H1 (cell line): ENCODE measurements at regions not wholly inside any gene's neighbourhood (a gene's known extent, or its start where the extent isn't known, plus 50 kb on each side); places are given as distances from the start of the nearest gene placed in this dataset.

Source experiments
- CTCF ChIA-PET: fragments of 300-600 bp; sonication (Branson Sonifier 250); formaldehyde crosslinking; loops from one replicate; lab custom pipeline; 2021; ENCODE audit not compliant: partially characterized antibody; lab: Charles Lee
- POLR2A ChIA-PET: fragments of 300-600 bp; sonication (Branson Sonifier 250); formaldehyde crosslinking; loops from one replicate; lab custom pipeline; 2021; ENCODE audit warnings: inconsistent platforms; ENCODE audit not compliant: partially characterized antibody; lab: Charles Lee
- DNase-seq, 2 experiments: peaks; one replicate each; pipeline versions ENCODE4 v3.0.0 to v3.0.0-alpha.2; 2010 to 2022; ENCODE audit warnings: low spot score in 2 of 2, low read depth in 1 of 2, mixed read lengths in 1 of 2
- FAIRE-seq: peaks from 2 replicates; lab custom pipeline; 2011; peaks lifted over from hg19 to GRCh38; lab: Jason Lieb, UNC
- H2AFZ ChIP-seq: 2 replicates; pipeline ENCODE4 v1.8.1; 2012; ENCODE audit warnings: low read length, inconsistent platforms
- H2AK5ac ChIP-seq: 2 replicates; pipeline ENCODE4 v1.6.1; 2013; ENCODE audit warnings: low read depth, low read length
- H2BK120ac ChIP-seq: replicated peaks from 2 replicates; pipeline ENCODE3; 2013; ENCODE audit warnings: low read depth, low read length, inconsistent platforms
- H2BK12ac ChIP-seq: 2 replicates; pipeline ENCODE4 v1.6.1; 2013; ENCODE audit warnings: low read depth, low read length
- H2BK15ac ChIP-seq: 2 replicates; pipeline ENCODE4 v1.6.1; 2013; ENCODE audit warnings: low read length
- H2BK20ac ChIP-seq: 2 replicates; pipeline ENCODE4 v1.6.1; 2013; ENCODE audit warnings: low read length
- H2BK5ac ChIP-seq: 2 replicates; pipeline ENCODE4 v1.6.1; 2013; ENCODE audit warnings: low read depth, low read length
- H3K14ac ChIP-seq: 2 replicates; pipeline ENCODE4 v1.6.1; 2013; ENCODE audit warnings: inconsistent platforms; ENCODE audit not compliant: insufficient read length
- H3K18ac ChIP-seq: 2 replicates; pipeline ENCODE4 v1.6.1; 2013; ENCODE audit warnings: low read length; ENCODE audit errors: extremely low read depth
- H3K23ac ChIP-seq: 2 replicates; pipeline ENCODE4 v1.6.1; 2013; ENCODE audit warnings: inconsistent platforms; ENCODE audit not compliant: insufficient read length
- H3K23me2 ChIP-seq: 2 replicates; pipeline ENCODE4 v1.6.1; 2013; ENCODE audit warnings: low read depth, low read length
- H3K27ac ChIP-seq: 2 replicates; pipeline ENCODE4 v1.6.1; 2011; ENCODE audit warnings: low read depth, low read length, inconsistent platforms
- H3K27me3 ChIP-seq, 4 experiments: replicated peaks in 1 of 4; 1 replicate in 1 of 4; 2 replicates in 3 of 4; pipeline versions ENCODE4 v1.6.1 to v1.8.1; 2011 to 2013; ENCODE audit warnings: low read length in 3 of 4, mild to moderate bottlenecking in 3 of 4, inconsistent platforms in 2 of 4, mixed read lengths in 2 of 4, moderate library complexity in 1 of 4; ENCODE audit not compliant: control insufficient read depth in 3 of 4, insufficient read depth in 3 of 4; ENCODE audit errors: extremely low read depth in 1 of 4
- H3K36me3 ChIP-seq, 4 experiments: 2 replicates each; pipeline versions ENCODE4 v1.6.1 to v1.8.1; 2011 to 2013; ENCODE audit warnings: mild to moderate bottlenecking in 4 of 4, low read length in 3 of 4, moderate library complexity in 2 of 4, control low read depth in 1 of 4, inconsistent platforms in 1 of 4; ENCODE audit not compliant: insufficient read depth in 4 of 4, control insufficient read depth in 2 of 4
- H3K4ac ChIP-seq: replicated peaks from 2 replicates; pipeline ENCODE3; 2013; ENCODE audit warnings: low read length, low read depth, mixed read lengths, inconsistent platforms; ENCODE audit not compliant: insufficient read length
- H3K4me1 ChIP-seq, 4 experiments: replicated peaks in 1 of 4; 1 replicate in 1 of 4; 2 replicates in 3 of 4; pipeline versions ENCODE4 v1.6.1 to v1.8.1; 2011 to 2013; ENCODE audit warnings: low read length in 3 of 4, inconsistent platforms in 2 of 4, mixed read lengths in 1 of 4; ENCODE audit not compliant: insufficient read depth in 4 of 4, control insufficient read depth in 3 of 4
- H3K4me2 ChIP-seq, 2 experiments: 2 replicates each; pipeline versions ENCODE4 v1.6.1 to v1.8.1; 2011 to 2013; ENCODE audit warnings: low read depth in 2 of 2, low read length in 2 of 2, control low read depth in 1 of 2, inconsistent platforms in 1 of 2, mild to moderate bottlenecking in 1 of 2; ENCODE audit not compliant: insufficient read depth in 1 of 2
- H3K4me3 ChIP-seq, 4 experiments: fragments of 200-600, 300-600 bp in 1 of 4; sonication (generic), shearing (Covaris generic), sonication (Bioruptor Twin) in 1 of 4; 2 replicates each; pipeline versions ENCODE4 v1.5.1 to v1.8.1; 2011 to 2016; ENCODE audit warnings: low read length in 4 of 4, low read depth in 3 of 4, control low read depth in 2 of 4, inconsistent platforms in 2 of 4, mild to moderate bottlenecking in 2 of 4, mixed read lengths in 1 of 4, moderate library complexity in 1 of 4; ENCODE audit not compliant: insufficient read depth in 2 of 4; ENCODE audit errors: extremely low read depth in 1 of 4
- H3K56ac ChIP-seq: replicated peaks from 2 replicates; pipeline ENCODE3; 2013; ENCODE audit warnings: low read depth, mild to moderate bottlenecking, mixed read lengths, low read length, inconsistent platforms; ENCODE audit not compliant: insufficient read length
- H3K79me1 ChIP-seq: 2 replicates; pipeline ENCODE4 v1.6.1; 2013; ENCODE audit warnings: low read depth, low read length, control low read depth
- H3K79me2 ChIP-seq, 2 experiments: 2 replicates each; pipeline versions ENCODE4 v1.6.1 to v1.8.1; 2012 to 2013; ENCODE audit warnings: low read length in 2 of 2, mild to moderate bottlenecking in 2 of 2, inconsistent platforms in 1 of 2; ENCODE audit not compliant: insufficient read depth in 2 of 2, control insufficient read depth in 1 of 2
- H3K9ac ChIP-seq, 4 experiments: replicated peaks in 1 of 4; 1 replicate in 1 of 4; 2 replicates in 3 of 4; pipeline versions ENCODE4 v1.6.1 to v1.8.1; 2011 to 2013; ENCODE audit warnings: low read depth in 3 of 4, low read length in 3 of 4, control low read depth in 2 of 4, mild to moderate bottlenecking in 2 of 4, moderate library complexity in 2 of 4, inconsistent platforms in 1 of 4; ENCODE audit errors: extremely low read depth in 1 of 4
- H3K9me3 ChIP-seq, 2 experiments: 2 replicates each; pipeline versions ENCODE4 v1.6.1 to v1.8.1; 2012 to 2013; ENCODE audit warnings: mild to moderate bottlenecking in 2 of 2, moderate library complexity in 2 of 2, control low read depth in 1 of 2, inconsistent platforms in 1 of 2, low read depth in 1 of 2, low read length in 1 of 2, mixed read lengths in 1 of 2; ENCODE audit not compliant: insufficient read depth in 2 of 2
- H4K20me1 ChIP-seq, 2 experiments: replicated peaks in 1 of 2; 2 replicates each; pipeline versions ENCODE3 to v1.8.1; 2011 to 2013; ENCODE audit warnings: inconsistent platforms in 2 of 2, low read length in 2 of 2, mild to moderate bottlenecking in 1 of 2; ENCODE audit not compliant: insufficient read depth in 2 of 2, control insufficient read depth in 1 of 2
- H4K5ac ChIP-seq: 2 replicates; pipeline ENCODE4 v1.6.1; 2013; ENCODE audit warnings: low read length, low read depth, mixed read lengths, inconsistent platforms; ENCODE audit not compliant: insufficient read length
- H4K8ac ChIP-seq: 2 replicates; pipeline ENCODE4 v1.8.0; 2013; ENCODE audit warnings: mild to moderate bottlenecking, moderate library complexity, low read length, inconsistent platforms; ENCODE audit not compliant: insufficient read depth; ENCODE audit errors: extremely low read depth
- H4K91ac ChIP-seq: replicated peaks from 2 replicates; pipeline ENCODE3; 2013; ENCODE audit warnings: low read length, mixed read lengths, inconsistent platforms; ENCODE audit not compliant: insufficient read length
- ATF2 ChIP-seq: IDR thresholded peaks from 2 replicates; pipeline ENCODE4 v1.6.1; 2012; ENCODE audit warnings: low read length, inconsistent platforms
- BRCA1 ChIP-seq: IDR thresholded peaks from 2 replicates; pipeline ENCODE4 v1.6.1; 2012; ENCODE audit warnings: low read depth, low read length, improper control_type of control experiment
- CTCF ChIP-seq, 3 experiments: IDR thresholded peaks; 1 replicate in 2 of 3; 2 replicates in 1 of 3; pipeline versions ENCODE4 v1.5.1 to v1.6.1; 2011; ENCODE audit warnings: low read length in 3 of 3, mild to moderate bottlenecking in 3 of 3, inconsistent platforms in 2 of 3, low read depth in 1 of 3, moderate library complexity in 1 of 3; ENCODE audit not compliant: insufficient read depth in 1 of 3; ENCODE audit errors: control extremely low read depth in 1 of 3
- JUND ChIP-seq: IDR thresholded peaks from 2 replicates; pipeline ENCODE4 v1.6.1; 2011; ENCODE audit warnings: mild to moderate bottlenecking, improper control_type of control experiment, low read length
- KDM1A ChIP-seq: fragments of 200-600, 300-600 bp; sonication (generic); IDR thresholded peaks from 2 replicates; pipeline ENCODE4 v1.7.1; 2016; ENCODE audit warnings: mild to moderate bottlenecking, low read length, borderline replicate concordance
- NRF1 ChIP-seq: IDR thresholded peaks from 2 replicates; pipeline ENCODE4 v1.6.1; 2011; ENCODE audit warnings: mild to moderate bottlenecking, low read depth, low read length, improper control_type of control experiment
- RBBP5 ChIP-seq: IDR thresholded peaks from 2 replicates; pipeline ENCODE4 v1.7.1; 2012; ENCODE audit warnings: low read depth, mild to moderate bottlenecking, inconsistent platforms, low read length, moderate library complexity, borderline replicate concordance
- RXRA ChIP-seq: IDR thresholded peaks from 2 replicates; pipeline ENCODE4 v1.6.1; 2011; ENCODE audit warnings: low read depth, mild to moderate bottlenecking, low read length, moderate library complexity; ENCODE audit not compliant: insufficient read depth
- SIN3A ChIP-seq, 2 experiments: IDR thresholded peaks in 1 of 2; conservative IDR thresholded peaks in 1 of 2; 2 replicates each; pipeline ENCODE4 v1.6.1; 2011 to 2012; ENCODE audit warnings: low read length in 2 of 2, improper control_type of control experiment in 1 of 2, low read depth in 1 of 2, mild to moderate bottlenecking in 1 of 2
- TAF1 ChIP-seq: IDR thresholded peaks from 2 replicates; pipeline ENCODE4 v1.6.1; 2011; ENCODE audit warnings: mild to moderate bottlenecking, low read depth, low read length
- TBP ChIP-seq: IDR thresholded peaks from 2 replicates; pipeline ENCODE4 v1.6.1; 2011; ENCODE audit warnings: low read depth, low read length, improper control_type of control experiment
- WGBS, 2 experiments: shearing (Covaris generic) in 1 of 2; methylation state at CpG; one replicate each; pipeline versions ENCODE4 v1.1.6 to v1.1.7; 2013 to 2015; ENCODE audit warnings: low lambda C conversion rate in 2 of 2, mixed read lengths in 2 of 2, inconsistent platforms in 1 of 2, low coverage in 1 of 2, missing lambda C conversion rate in 1 of 2; ENCODE audit not compliant: insufficient replicate concordance in 2 of 2, insufficient coverage in 1 of 2, insufficient read length in 1 of 2; ENCODE audit errors: extremely low coverage in 1 of 2, missing lambda C conversion rate in 1 of 2; 5-methylcytosine and 5-hydroxymethylcytosine counted together

DNA sequence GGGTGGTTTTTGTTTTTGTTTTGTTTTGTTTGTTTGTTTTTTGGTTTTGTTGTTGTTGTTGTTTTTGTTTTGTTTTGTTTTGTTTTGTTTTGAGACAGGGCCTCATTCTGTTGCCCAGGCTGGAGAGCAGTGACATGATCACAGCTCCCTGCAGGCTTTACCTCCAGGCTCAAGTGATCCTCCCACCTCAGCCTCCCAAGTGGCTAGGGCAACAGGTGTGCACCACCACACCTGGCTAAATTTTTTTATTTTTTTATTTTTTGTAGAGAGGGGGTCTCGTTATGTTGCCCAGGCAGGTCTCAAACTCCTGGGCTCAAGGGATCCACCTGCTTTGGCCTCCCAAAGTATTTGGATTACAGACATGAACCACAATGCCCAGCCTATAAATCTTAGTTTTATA lies 115.9 kb upstream of the NFE2L3 start:
- no peak overlapping the region for H2AK5ac ChIP-seq
- H3K36me3 ChIP-seq, result no peaks in the 10 kb centered on the region
- H3K4me3 ChIP-seq, result no peak overlapping the region
- no peak overlapping the region for H3K4me2 ChIP-seq
- no peak overlapping the region for H2BK20ac ChIP-seq
- H3K23me2 ChIP-seq, result no peaks in the 10 kb centered on the region
- no peak overlapping the region for H3K27ac ChIP-seq
- H4K8ac ChIP-seq, result no peak overlapping the region
- no peak overlapping the region for H3K23ac ChIP-seq
- no peak overlapping the region for H3K4ac ChIP-seq
- FAIRE-seq (no peak), DNase-seq (no peak)
- no peak overlapping the region for H2BK120ac ChIP-seq
- no peak overlapping the region for H3K9ac ChIP-seq
- H3K27me3 ChIP-seq, result no peaks in the 10 kb centered on the region
- H2BK15ac ChIP-seq, result no peak overlapping the region
- POLR2A ChIA-PET, result no interaction called here
- H3K18ac ChIP-seq, result no peak overlapping the region
- H3K14ac ChIP-seq, result no peak overlapping the region
- no peak overlapping the region for H4K91ac ChIP-seq
- CTCF ChIA-PET, result interaction anchor here (0.6 kb wide), 1 partner anchor 12 kb away, joined by 3 read pairs; no protein-coding TSS in a partner anchor
- no peak overlapping the region for H2AFZ ChIP-seq
- 75% methylated on average over 1 of the region's 1 CpG; no CpG with 5 or more reads in 1 of the 2 experiments for WGBS, 2 experiments
- no peak overlapping the region for H3K56ac ChIP-seq
- no peaks in the 10 kb centered on the region for H4K20me1 ChIP-seq
- H2BK5ac ChIP-seq, result no peak overlapping the region
- no peak overlapping the region for H2BK12ac ChIP-seq
- no peaks in the 10 kb centered on the region for H3K79me2 ChIP-seq
- no peaks in the 10 kb centered on the region for H3K4me1 ChIP-seq
- H3K9me3 ChIP-seq, result no peaks in the 10 kb centered on the region
- no peaks in the 10 kb centered on the region for H3K79me1 ChIP-seq
- H4K5ac ChIP-seq, result no peak overlapping the region
- TF ChIP-seq RXRA (no peak), ATF2 (no peak), BRCA1 (no peak), KDM1A (no peak), SIN3A (conservative IDR thresholded peaks at IDR 0.05 in 1 of 2, IDR thresholded peaks at IDR 0.05 in 1 of 2; ENCODE audit: low read depth in 1 of 2, low read length in 2 of 2) (no peak), TAF1 (no peak), TBP (no peak), RBBP5 (no peak), JUND (no peak), CTCF (IDR thresholded peaks at IDR 0.05; ENCODE audit: control extremely low read depth in 1 of 3, insufficient read depth in 1 of 3, low read depth in 1 of 3, low read length in 3 of 3) (no peak), NRF1 (no peak)
